ENCODE measurements at regions not wholly inside any gene's neighbourhood (a gene's known extent, or its start where the extent isn't known, plus 50 kb on each side); places are given as distances from the start of the nearest gene placed in this dataset.

GRCh38 chr5:124590686-124591085 is 155.8 kb downstream of the ZNF608 start:
- DNase-seq (ENCODE audit: low read depth in 3 of 3, low spot score in 1 of 3): no peak

GRCh38 chr5:124587280-124587679 is 159.2 kb downstream of the ZNF608 start:
- no peak for DNase-seq (ENCODE audit: low read depth in 3 of 3, low spot score in 1 of 3)

- DNase-seq (ENCODE audit: low read depth in 3 of 3, low spot score in 1 of 3): no peak
These were observed 161.3 kb downstream of the ZNF608 start for GRCh38 chr5:124584991-124585715.

- DNase-seq (ENCODE audit: low read depth in 3 of 3, low spot score in 1 of 3): no peak
These were observed 162.7 kb downstream of the ZNF608 start for GRCh38 chr5:124583469-124584350.

- DNase-seq (ENCODE audit: low read depth in 3 of 3, low spot score in 1 of 3): no peak
These were observed 163.9 kb downstream of the ZNF608 start for GRCh38 chr5:124582561-124582840.

GRCh38 chr5:124581738-124582560 is 164.5 kb downstream of the ZNF608 start:
- no peak for DNase-seq (ENCODE audit: low read depth in 3 of 3, low spot score in 1 of 3)

GRCh38 chr5:124580925-124581737 is 165.3 kb downstream of the ZNF608 start:
- DNase-seq (ENCODE audit: low read depth in 3 of 3, low spot score in 1 of 3): no peak

GRCh38 chr5:124580512-124580911 is 165.9 kb downstream of the ZNF608 start:
- DNase-seq (ENCODE audit: low read depth in 3 of 3, low spot score in 1 of 3): no peak

- no peak for DNase-seq (ENCODE audit: low read depth in 3 of 3, low spot score in 1 of 3)
These were observed 169.5 kb downstream of the ZNF608 start for GRCh38 chr5:124576848-124577409.

GRCh38 chr5:124575725-124576124 is 170.7 kb downstream of the ZNF608 start:
- no peak for DNase-seq (ENCODE audit: low read depth in 3 of 3, low spot score in 1 of 3)

GRCh38 chr5:124574521-124575436 is 171.7 kb downstream of the ZNF608 start:
- no peak for DNase-seq (ENCODE audit: low read depth in 3 of 3, low spot score in 1 of 3)

- no peak for DNase-seq (ENCODE audit: low read depth in 3 of 3, low spot score in 1 of 3)
These were observed 173.5 kb downstream of the ZNF608 start for GRCh38 chr5:124572971-124573370.

- DNase-seq (ENCODE audit: low read depth in 3 of 3, low spot score in 1 of 3): no peak
These were observed 176.0 kb downstream of the ZNF608 start for GRCh38 chr5:124570285-124571035.

GRCh38 chr5:124566875-124567450 is 179.5 kb downstream of the ZNF608 start:
- no peak for DNase-seq (ENCODE audit: low read depth in 3 of 3, low spot score in 1 of 3)

- no peak for DNase-seq (ENCODE audit: low read depth in 3 of 3, low spot score in 1 of 3)
These were observed 185.0 kb downstream of the ZNF608 start for GRCh38 chr5:124561451-124561850.

GRCh38 chr5:124560370-124560769 is 186.1 kb downstream of the ZNF608 start:
- DNase-seq (ENCODE audit: low read depth in 3 of 3, low spot score in 1 of 3): no peak

GRCh38 chr5:124557761-124558160 is 188.7 kb downstream of the ZNF608 start:
- DNase-seq (ENCODE audit: low read depth in 3 of 3, low spot score in 1 of 3): no peak

Measured in stimulated activated CD4-positive, alpha-beta T cell treated with anti-CD3 and anti-CD28 coated beads, TNF-alpha, amount 100 ng/mL, for 1 hour (primary cell).